Liver (tissue), 7 donors: ENCODE measurements at regions not wholly inside any gene's neighbourhood (a gene's known extent, or its start where the extent isn't known, plus 50 kb on each side); places are given as distances from the start of the nearest gene placed in this dataset.
"Not testable (repeated sequence)": the region's sequence is repeated elsewhere in the genome, so short reads cannot be mapped to it uniquely, and the experiment has no call there.

Experiments used
- DNase-seq: peaks from one replicate; pipeline ENCODE4 v3.0.0-alpha.2; 2017; ENCODE audit warnings: low spot score
- H3K27ac ChIP-seq, 2 donors: one replicate each; pipeline ENCODE4 v1.7.0; 2013; ENCODE audit warnings: inconsistent platforms in 2 of 2, low read length in 2 of 2, control low read depth in 1 of 2, low read depth in 1 of 2, mild to moderate bottlenecking in 1 of 2
- H3K27me3 ChIP-seq, 4 donors: one replicate each; pipeline versions ENCODE4 v1.6.1 to v1.7.0; 2013; ENCODE audit warnings: low read length in 3 of 4, inconsistent platforms in 1 of 4, mild to moderate bottlenecking in 1 of 4, moderate library complexity in 1 of 4; ENCODE audit not compliant: control insufficient read depth in 4 of 4, insufficient read depth in 4 of 4
- H3K36me3 ChIP-seq, 4 donors: one replicate each; pipeline versions ENCODE4 v1.6.1 to v1.7.0; 2013; ENCODE audit warnings: low read length in 3 of 4, mild to moderate bottlenecking in 3 of 4, low read depth in 1 of 4, moderate library complexity in 1 of 4; ENCODE audit not compliant: control insufficient read depth in 4 of 4, insufficient read depth in 3 of 4
- H3K4me1 ChIP-seq, 4 donors: one replicate each; pipeline versions ENCODE4 v1.6.1 to v1.7.0; 2013; ENCODE audit warnings: low read length in 3 of 4, mild to moderate bottlenecking in 3 of 4, moderate library complexity in 1 of 4; ENCODE audit not compliant: control insufficient read depth in 4 of 4, insufficient read depth in 4 of 4
- H3K4me3 ChIP-seq, 3 donors: one replicate each; pipeline versions ENCODE4 v1.6.1 to v1.7.0; 2013; ENCODE audit warnings: low read length in 3 of 3, control low read depth in 1 of 3, low read depth in 1 of 3, mild to moderate bottlenecking in 1 of 3
- H3K9ac ChIP-seq, 2 donors: one replicate each; pipeline ENCODE4 v1.7.0; 2013; ENCODE audit warnings: low read length in 2 of 2, mild to moderate bottlenecking in 2 of 2, moderate library complexity in 2 of 2, control low read depth in 1 of 2, low read depth in 1 of 2
- H3K9me3 ChIP-seq, 4 donors: one replicate each; pipeline versions ENCODE4 v1.6.1 to v1.7.0; 2013; ENCODE audit warnings: low read length in 3 of 4; ENCODE audit not compliant: control insufficient read depth in 4 of 4
- EGR1 ChIP-seq, 2 donors: IDR thresholded peaks; 2 replicates each; pipeline ENCODE4 v1.6.1; 2016 to 2018; ENCODE audit warnings: antibody characterized with exemption in 2 of 2, low read depth in 2 of 2
- FOXA1 ChIP-seq: IDR thresholded peaks from 2 replicates; pipeline ENCODE4 v1.6.1; 2016; ENCODE audit warnings: antibody characterized with exemption
- FOXA2 ChIP-seq: IDR thresholded peaks from 2 replicates; pipeline ENCODE4 v1.6.1; 2016; ENCODE audit warnings: antibody characterized with exemption
- GABPA ChIP-seq, 2 donors: IDR thresholded peaks in 1 of 2; conservative IDR thresholded peaks in 1 of 2; 2 replicates each; pipeline ENCODE4 v1.6.1; 2016; ENCODE audit warnings: antibody characterized with exemption in 2 of 2, mild to moderate bottlenecking in 1 of 2, moderate library complexity in 1 of 2
- HNF4A ChIP-seq, 2 donors: conservative IDR thresholded peaks; 2 replicates each; pipeline ENCODE4 v1.6.1; 2016; ENCODE audit warnings: antibody characterized with exemption in 2 of 2, mild to moderate bottlenecking in 2 of 2
- HNF4G ChIP-seq: IDR thresholded peaks from 2 replicates; pipeline ENCODE4 v1.6.1; 2016; ENCODE audit warnings: antibody characterized with exemption
- JUND ChIP-seq, 2 donors: IDR thresholded peaks; 2 replicates each; pipeline ENCODE4 v1.6.1; 2016; ENCODE audit warnings: antibody characterized with exemption in 2 of 2
- NR2F2 ChIP-seq: IDR thresholded peaks from 2 replicates; pipeline ENCODE4 v1.6.1; 2016; ENCODE audit warnings: antibody characterized with exemption
- RAD21 ChIP-seq, 2 donors: IDR thresholded peaks; 2 replicates each; pipeline ENCODE4 v1.6.1; 2016; ENCODE audit warnings: antibody characterized with exemption in 2 of 2, mild to moderate bottlenecking in 2 of 2
- RXRA ChIP-seq, 2 donors: IDR thresholded peaks; 2 replicates each; pipeline ENCODE4 v1.6.1; 2017 to 2018; ENCODE audit warnings: antibody characterized with exemption in 2 of 2, mild to moderate bottlenecking in 1 of 2
- SP1 ChIP-seq: IDR thresholded peaks from 2 replicates; pipeline ENCODE4 v1.6.1; 2018; ENCODE audit warnings: antibody characterized with exemption, mild to moderate bottlenecking
- TAF1 ChIP-seq: conservative IDR thresholded peaks from 2 replicates; pipeline ENCODE4 v1.6.1; 2016; ENCODE audit warnings: antibody characterized with exemption, mild to moderate bottlenecking
- YY1 ChIP-seq: IDR thresholded peaks from 2 replicates; pipeline ENCODE4 v1.6.1; 2016; ENCODE audit warnings: antibody characterized with exemption, mild to moderate bottlenecking
- WGBS: extraction: QIAGEN DNeasy Blood & Tissue Kit; methylation state at CpG from one replicate; pipeline ENCODE4 v1.1.7; 2013; 5-methylcytosine and 5-hydroxymethylcytosine counted together
- TF ChIP-seq, protein P1 (sequence below): IDR thresholded peaks from 2 replicates; pipeline ENCODE4 v1.6.1; 2016; ENCODE audit warnings: antibody characterized with exemption
- TF ChIP-seq, protein P2 (sequence below): IDR thresholded peaks from 2 replicates; pipeline ENCODE4 v1.6.1; 2016; ENCODE audit warnings: antibody characterized with exemption
- TF ChIP-seq, protein P3 (sequence below): IDR thresholded peaks from 2 replicates; pipeline ENCODE4 v1.6.1; 2016; ENCODE audit warnings: antibody characterized with exemption
- TF ChIP-seq, protein P4 (sequence below): IDR thresholded peaks from 2 replicates; pipeline ENCODE4 v1.6.1; 2016; ENCODE audit warnings: antibody characterized with exemption, mild to moderate bottlenecking
- donor health status: healthy.
- donor health status: healthy.
- donor health status: healthy.
- donor health status: healthy.

DNA sequence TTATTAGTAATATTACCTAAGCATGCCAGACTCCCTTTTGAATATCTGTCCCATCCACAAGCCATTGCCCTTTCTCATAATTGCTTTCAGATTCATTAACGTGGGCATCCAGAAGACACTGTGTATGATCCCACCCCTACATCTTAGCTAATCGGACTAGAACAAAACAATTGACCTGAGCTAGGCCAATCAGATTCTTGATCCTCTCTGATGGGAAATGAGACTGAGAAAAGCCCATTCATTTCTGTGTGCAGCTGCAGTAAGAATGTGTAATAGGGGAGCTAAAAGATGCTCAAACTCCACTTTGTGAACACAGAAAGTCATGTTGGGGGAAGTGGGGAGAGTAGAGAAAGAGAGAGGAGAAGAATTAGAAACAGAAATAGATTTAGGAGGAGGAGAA is 281.7 kb upstream of the G2E3 start:
- Histone ChIP-seq H3K4me1 (no peaks in the 10 kb centered on the region), H3K36me3 (no peaks in the 10 kb centered on the region), H3K9ac (no peak overlapping the region), H3K4me3 (no peak overlapping the region), H3K9me3 (peaks cover 0 to 1% (median 0%) of the 10 kb centered on the region in 4 donors), H3K27me3 (peaks cover 0 to 3% (median 0%) of the 10 kb centered on the region in 4 donors), H3K27ac (no peak overlapping the region)
- no peak for TF ChIP-seq HNF4A (conservative IDR thresholded peaks at IDR 0.05)
- TF ChIP-seq HNF4G, result no peak
- TF ChIP-seq, protein P1, sequence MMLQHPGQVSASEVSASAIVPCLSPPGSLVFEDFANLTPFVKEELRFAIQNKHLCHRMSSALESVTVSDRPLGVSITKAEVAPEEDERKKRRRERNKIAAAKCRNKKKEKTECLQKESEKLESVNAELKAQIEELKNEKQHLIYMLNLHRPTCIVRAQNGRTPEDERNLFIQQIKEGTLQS, result no peak
- TF ChIP-seq, protein P2, sequence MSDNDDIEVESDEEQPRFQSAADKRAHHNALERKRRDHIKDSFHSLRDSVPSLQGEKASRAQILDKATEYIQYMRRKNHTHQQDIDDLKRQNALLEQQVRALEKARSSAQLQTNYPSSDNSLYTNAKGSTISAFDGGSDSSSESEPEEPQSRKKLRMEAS, result no peak
- TF ChIP-seq, protein P3, sequence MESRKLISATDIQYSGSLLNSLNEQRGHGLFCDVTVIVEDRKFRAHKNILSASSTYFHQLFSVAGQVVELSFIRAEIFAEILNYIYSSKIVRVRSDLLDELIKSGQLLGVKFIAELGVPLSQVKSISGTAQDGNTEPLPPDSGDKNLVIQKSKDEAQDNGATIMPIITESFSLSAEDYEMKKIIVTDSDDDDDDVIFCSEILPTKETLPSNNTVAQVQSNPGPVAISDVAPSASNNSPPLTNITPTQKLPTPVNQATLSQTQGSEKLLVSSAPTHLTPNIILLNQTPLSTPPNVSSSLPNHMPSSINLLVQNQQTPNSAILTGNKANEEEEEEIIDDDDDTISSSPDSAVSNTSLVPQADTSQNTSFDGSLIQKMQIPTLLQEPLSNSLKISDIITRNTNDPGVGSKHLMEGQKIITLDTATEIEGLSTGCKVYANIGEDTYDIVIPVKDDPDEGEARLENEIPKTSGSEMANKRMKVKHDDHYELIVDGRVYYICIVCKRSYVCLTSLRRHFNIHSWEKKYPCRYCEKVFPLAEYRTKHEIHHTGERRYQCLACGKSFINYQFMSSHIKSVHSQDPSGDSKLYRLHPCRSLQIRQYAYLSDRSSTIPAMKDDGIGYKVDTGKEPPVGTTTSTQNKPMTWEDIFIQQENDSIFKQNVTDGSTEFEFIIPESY, result no peak
- TF ChIP-seq, protein P4, sequence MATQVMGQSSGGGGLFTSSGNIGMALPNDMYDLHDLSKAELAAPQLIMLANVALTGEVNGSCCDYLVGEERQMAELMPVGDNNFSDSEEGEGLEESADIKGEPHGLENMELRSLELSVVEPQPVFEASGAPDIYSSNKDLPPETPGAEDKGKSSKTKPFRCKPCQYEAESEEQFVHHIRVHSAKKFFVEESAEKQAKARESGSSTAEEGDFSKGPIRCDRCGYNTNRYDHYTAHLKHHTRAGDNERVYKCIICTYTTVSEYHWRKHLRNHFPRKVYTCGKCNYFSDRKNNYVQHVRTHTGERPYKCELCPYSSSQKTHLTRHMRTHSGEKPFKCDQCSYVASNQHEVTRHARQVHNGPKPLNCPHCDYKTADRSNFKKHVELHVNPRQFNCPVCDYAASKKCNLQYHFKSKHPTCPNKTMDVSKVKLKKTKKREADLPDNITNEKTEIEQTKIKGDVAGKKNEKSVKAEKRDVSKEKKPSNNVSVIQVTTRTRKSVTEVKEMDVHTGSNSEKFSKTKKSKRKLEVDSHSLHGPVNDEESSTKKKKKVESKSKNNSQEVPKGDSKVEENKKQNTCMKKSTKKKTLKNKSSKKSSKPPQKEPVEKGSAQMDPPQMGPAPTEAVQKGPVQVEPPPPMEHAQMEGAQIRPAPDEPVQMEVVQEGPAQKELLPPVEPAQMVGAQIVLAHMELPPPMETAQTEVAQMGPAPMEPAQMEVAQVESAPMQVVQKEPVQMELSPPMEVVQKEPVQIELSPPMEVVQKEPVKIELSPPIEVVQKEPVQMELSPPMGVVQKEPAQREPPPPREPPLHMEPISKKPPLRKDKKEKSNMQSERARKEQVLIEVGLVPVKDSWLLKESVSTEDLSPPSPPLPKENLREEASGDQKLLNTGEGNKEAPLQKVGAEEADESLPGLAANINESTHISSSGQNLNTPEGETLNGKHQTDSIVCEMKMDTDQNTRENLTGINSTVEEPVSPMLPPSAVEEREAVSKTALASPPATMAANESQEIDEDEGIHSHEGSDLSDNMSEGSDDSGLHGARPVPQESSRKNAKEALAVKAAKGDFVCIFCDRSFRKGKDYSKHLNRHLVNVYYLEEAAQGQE, result no peak
- TF ChIP-seq NR2F2, result no peak
- TF ChIP-seq RAD21 (IDR thresholded peaks at IDR 0.05), result no peak
- no peak for TF ChIP-seq SP1
- TF ChIP-seq TAF1, result no peak
- 68% methylated on average over 2 of the region's 2 CpGs for WGBS
- DNase-seq, result no peak

DNA sequence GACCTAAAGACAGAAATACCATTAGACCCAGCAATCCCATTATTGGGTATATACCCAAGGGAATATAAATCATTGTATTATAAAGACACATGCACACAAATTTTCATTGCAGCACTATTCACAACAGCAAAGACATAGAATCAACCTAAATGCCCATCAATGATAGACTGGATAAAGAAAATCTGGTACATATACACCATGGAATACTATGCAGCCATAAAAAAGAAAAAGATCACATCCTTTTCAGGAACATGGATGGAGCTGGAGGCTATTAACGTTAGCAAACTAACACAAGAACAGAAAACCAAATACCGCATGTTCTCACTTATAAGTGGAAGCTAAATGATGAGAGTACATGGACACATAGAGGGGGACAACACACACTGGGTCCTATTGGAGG is 280.1 kb upstream of the G2E3 start:
- 81% methylated on average over 2 of the region's 2 CpGs for WGBS
- not testable (repeated sequence) for H3K27me3 ChIP-seq

DNA sequence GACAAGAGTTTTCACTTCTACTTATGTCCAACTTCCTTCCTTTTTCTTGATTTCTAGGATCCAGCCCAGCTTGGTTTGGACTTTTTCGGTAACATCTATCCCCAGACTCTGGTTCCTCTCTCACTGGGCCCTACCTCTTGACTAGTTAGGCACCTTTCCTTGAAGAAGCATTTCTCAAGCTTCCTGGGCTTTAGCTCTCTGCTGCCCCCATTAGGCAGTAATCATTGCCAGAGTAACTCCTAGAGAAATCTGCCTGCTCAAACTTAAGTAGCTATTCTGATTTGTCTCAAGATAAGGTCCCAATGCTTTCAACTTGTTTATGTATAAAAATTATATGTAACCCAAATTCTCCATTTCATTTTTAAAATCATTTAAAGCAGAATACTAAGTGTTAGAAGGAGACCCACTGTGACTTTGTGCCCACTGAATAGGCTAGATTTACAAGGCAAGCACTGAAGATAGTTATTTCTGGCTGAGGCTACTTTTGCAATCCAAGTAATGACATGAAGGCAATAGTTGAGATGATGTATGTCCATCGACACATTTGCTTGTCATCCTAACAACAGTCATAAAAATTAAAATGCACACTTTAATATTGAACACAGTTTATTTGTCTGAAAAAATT is 275.0 kb upstream of the G2E3 start:
- H3K27me3 ChIP-seq, result no peaks in the 10 kb centered on the region
- no peak for DNase-seq
- 64% methylated on average over 2 of the region's 2 CpGs for WGBS
- TF ChIP-seq FOXA2 (no peak), NR2F2 (no peak), SP1 (no peak), FOXA1 (no peak), GABPA (IDR thresholded peaks at IDR 0.05 in 1 of 2, conservative IDR thresholded peaks at IDR 0.05 in 1 of 2) (no peak), YY1 (no peak), EGR1 (IDR thresholded peaks at IDR 0.05; ENCODE audit: low read depth in 2 of 2) (no peak), JUND (IDR thresholded peaks at IDR 0.05) (no peak), HNF4G (no peak), RXRA (IDR thresholded peaks at IDR 0.05) (no peak), TAF1 (no peak), RAD21 (IDR thresholded peaks at IDR 0.05) (no peak), HNF4A (conservative IDR thresholded peaks at IDR 0.05) (no peak)
- TF ChIP-seq, protein P1, result no peak
- TF ChIP-seq, protein P4, result no peak
- TF ChIP-seq, protein P2, result no peak

More for the DNA sequence above, 280.1 kb upstream of the G2E3 start:
- H3K36me3 ChIP-seq, H3K27ac ChIP-seq, H3K4me1 ChIP-seq, DNase-seq, H3K9ac ChIP-seq, H3K4me3 ChIP-seq, H3K9me3 ChIP-seq: not testable (repeated sequence)

More for the DNA sequence above, 275.0 kb upstream of the G2E3 start:
- no peaks in the 10 kb centered on the region for H3K36me3 ChIP-seq
- H3K4me1 ChIP-seq, result no peaks in the 10 kb centered on the region
- no peak overlapping the region for H3K4me3 ChIP-seq
- no peak overlapping the region for H3K9ac ChIP-seq
- peaks cover 0 to 1% (median 0%) of the 10 kb centered on the region in 4 donors for H3K9me3 ChIP-seq
- no peak overlapping the region for H3K27ac ChIP-seq
